ENCODE measurements at regions not wholly inside any gene's neighbourhood (a gene's known extent, or its start where the extent isn't known, plus 50 kb on each side); places are given as distances from the start of the nearest gene placed in this dataset.
"Not testable (repeated sequence)": the region's sequence is repeated elsewhere in the genome, so short reads cannot be mapped to it uniquely, and the experiment has no call there.

DNA sequence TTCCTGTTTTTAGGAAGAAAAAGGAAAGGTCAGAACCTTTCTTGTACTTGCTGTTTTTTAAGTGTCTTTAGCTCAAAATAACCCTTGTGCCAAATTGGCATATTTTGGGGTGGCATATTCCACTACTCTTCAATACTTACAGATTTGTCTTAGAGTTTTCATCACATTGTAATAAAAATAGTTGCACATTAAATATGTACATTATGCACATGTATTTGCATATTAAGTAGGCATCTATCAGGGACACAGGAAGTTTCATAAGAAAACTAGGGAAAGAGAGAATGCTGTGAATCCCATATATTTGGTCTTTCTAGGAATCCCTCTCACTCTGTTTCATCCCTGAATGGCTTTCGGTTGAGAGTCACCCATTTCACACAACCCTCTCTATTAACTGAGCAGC is 139.6 kb downstream of the LARP7 start:
- DNase-seq, result no peak

DNA sequence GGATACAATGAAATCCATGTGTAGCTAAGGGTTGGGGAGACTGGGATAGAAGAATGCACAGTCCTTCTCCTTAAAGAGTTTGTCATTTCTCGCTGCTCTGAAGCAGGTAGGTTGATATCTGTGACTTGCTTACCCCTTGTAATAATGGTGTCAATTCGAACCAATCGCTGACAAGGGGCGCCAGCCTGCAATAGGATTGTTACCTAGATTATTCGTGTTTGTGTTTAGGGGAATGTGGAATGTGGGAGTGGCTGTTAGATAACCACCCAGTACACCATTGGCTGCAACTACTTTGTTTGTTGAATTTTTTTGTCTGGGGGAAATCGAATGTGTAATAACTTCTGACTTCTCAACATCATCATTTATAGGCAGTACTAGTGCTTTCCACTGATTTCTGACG is 141.6 kb downstream of the LARP7 start:
- DNase-seq, result no peak

DNA sequence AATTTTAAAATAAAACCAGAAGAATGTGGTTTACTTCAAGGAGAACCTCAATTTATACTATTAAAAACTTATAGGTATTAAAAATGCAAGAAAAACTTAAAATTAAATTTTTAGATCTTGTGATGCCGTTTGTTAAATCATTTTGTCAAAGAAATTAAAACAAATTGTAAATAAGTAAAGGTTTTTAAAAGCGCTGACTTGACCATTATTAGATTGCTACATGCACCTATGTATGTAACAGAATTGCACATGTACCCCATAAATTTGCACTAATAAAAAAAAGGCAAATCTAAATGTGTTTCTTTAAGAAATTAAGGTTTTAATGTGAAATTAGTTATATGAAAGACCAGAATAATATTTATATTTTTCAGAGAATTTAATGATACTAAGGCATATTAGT is 156.1 kb downstream of the LARP7 start:
- no peak for DNase-seq

DNA sequence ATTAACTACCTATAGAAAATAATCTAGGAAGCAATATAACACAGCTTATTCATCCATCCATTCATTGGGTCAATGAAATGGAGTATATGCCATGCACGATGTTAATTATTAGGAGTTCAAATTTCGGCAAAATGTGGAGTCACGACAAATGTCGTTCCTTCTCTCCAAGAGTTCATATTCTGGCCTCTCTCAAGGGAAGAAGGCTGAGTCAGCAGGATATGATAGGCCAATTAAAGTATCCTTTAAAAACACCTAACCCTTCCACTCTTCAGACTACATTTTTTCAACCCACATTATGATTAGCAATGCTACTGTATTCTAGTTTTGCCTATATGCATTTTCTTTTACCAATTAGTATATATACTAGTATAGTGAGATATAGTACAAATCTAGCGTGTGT is 163.1 kb downstream of the LARP7 start:
- DNase-seq, result no peak

DNA sequence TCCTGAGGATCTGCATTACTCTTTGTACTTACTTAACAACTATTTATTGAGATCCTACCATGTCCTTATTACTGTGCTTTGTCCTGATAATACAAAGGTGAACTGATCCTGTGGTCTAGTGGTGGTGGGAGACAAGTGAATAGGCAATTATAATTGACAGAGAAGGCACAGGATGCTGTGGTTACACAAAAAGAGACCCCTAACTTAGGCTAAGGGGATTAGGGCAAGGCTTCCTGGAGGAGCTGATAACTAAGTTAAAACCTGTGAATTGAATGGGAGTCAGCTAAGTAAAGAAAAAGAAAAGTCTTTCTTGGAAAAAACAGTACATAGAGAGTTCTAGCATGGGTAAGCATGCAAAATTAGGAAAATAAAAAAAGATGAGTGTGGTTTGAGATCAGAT is 164.4 kb downstream of the LARP7 start:
- DNase-seq, result no peak

DNA sequence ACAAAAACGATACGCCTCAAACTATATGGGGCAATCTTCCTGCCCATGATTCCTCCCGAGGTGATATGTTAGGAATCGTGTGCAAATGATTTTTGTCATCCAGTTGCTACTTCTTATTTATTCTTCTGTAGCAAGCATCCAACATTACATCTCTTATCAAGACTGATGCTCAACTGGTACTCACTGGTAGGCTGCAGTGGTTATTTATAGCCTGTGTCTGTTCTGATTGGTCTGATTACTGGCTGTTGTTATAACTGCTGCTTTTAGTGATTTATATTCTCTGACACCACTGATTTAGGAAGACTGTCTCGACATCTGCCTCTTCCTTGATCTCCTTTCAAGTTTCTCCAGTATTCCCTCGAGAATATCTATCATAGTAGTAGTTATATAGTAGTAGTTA is 165.8 kb downstream of the LARP7 start:
- no peak for DNase-seq

DNA sequence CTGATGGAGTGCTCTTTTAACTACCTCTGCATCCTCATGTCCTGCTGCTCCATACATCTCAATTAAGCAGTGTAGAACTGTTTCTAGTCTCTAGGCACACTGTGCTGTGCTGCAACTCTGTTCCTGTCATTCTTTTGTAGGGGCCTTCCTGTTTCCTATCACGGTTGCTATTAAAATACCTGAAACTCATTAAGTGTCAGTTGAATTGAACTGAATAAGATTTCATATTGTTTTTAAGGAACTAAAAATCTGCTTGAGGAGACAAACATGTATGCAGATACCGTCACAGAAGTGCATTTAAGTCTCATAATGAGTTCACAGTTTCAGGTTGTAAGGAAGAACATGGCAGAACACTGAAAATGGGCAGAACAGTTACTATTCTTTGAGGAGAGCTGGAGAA is 170.1 kb downstream of the LARP7 start:
- DNase-seq, result no peak

DNA sequence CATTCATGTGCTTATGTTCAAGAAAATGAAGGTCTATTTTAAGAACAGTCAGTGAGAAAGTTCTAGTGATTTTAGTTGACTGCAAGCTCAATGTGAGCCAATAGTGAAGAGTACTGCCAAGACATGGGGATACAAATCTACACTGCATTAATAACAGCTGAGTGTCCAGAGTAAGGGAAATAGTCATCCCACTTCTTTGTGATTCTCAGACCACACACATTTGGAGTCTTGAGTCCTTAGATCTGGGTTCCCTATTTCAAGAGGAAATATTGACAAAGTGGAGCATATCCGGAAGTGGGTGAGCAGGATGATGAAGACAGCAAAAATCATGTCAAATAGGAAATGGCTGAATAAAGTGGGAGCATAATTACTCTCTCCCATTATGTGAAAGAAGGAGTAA is 171.1 kb downstream of the LARP7 start:
- no peak for DNase-seq

DNA sequence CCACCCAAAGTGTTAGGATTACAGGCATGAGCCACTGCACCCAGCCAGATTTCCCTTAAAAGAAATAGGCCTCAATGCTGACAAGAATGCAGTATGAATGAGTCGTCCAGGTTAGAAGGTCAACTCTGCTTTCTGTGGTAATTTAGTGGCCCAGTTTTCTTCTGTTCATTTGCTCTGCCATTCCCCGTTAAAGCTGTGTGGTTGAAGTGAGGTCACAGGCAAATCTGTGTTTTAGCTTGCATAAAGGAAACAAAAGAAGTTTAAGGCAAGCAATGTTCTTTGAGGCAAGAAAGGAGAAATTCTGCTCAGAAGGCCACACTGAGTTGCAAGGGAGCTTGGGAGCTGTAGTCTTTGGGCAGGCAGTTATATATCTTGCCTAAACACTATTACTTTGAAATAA is 176.8 kb downstream of the LARP7 start:
- no peak for DNase-seq

DNA sequence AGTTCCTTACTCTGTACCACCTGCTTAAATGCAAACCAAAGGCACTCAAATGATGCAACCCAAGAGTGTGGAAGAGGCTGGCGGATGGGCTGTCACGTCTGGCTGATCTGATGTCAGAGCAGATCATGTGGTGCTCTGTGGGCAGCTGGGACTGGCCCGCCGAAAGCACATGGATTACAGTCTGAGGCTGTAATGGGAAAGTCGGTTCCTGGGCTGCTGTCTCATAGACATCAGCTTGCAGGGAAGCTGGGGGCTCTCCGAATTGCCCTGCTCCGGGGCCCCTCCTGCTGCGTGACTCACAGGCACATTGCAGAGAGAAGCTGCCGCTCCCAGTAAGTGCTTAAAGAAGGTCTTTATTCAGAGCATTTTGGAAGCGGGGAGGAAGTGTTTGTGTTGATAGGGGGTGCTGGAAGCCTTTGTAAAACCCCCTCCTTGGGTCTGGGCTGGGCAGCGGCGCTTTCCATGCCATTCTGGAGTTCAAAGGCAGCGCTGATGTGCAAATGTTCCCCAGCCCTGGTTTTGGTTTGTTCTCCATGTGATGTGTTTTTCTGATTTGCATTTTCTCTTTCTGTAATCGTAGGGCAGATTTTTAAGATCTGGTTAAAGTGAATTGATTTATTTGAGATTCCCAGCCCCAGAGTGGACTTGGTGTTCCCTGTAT is 181.1 kb downstream of the LARP7 start:
- no peak for DNase-seq

DNA sequence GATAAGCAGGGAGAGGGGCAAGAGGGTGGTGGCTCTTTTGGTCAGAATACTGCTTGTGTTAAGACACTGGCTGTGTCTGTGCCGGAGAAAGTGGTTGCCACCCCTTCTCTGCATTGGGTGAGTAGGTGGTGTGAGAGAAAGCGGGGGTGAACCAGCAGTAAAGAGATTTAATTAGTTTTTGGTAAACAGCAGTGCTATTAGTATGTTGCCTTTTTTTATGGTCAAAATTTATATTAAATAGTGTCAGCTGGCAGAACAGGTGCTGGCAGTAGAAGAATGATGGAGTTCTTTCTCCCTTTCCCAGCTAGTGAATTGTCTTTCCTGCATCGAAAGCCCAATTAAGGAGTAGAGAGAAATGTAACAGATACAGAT is 181.6 kb downstream of the LARP7 start:
- DNase-seq, result no peak

DNA sequence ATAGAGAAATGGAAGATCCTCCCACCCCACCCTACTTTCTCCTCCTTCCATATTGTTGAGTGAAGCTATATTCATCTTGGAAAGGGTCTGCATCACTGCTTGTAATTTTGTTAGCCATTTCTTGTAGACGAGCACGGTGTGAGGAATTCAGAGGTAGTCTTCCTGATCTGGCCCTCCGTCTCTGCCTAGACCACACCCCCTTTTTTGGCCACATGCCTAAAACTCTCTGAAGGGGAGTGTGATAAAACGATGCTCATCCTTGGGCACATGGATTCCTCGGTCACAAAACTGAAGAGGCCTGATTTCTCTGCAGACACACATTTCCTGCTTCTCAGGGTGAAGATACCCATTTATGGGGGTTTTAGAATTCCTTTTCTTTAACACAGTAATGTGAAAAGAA is 182.8 kb downstream of the LARP7 start:
- no peak for DNase-seq

DNA sequence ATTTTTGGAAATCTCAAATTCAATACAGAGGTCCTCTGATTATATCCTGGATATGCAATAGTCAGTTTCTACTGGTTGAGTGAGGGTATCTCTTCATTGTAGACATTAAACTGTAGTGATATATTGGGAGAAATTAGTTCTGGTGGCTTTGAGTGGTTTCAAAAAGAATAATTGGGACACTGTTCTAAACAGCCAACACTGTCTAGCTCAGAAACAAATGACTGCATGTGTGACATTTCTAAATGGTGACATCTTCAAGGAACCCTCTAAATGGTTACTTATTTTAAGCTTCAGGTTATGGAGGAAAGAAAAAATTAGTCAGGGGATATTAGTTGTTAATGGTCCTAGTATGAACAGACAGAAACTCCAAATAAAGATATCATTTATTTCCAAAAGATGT is 186.2 kb downstream of the LARP7 start:
- DNase-seq, result no peak

DNA sequence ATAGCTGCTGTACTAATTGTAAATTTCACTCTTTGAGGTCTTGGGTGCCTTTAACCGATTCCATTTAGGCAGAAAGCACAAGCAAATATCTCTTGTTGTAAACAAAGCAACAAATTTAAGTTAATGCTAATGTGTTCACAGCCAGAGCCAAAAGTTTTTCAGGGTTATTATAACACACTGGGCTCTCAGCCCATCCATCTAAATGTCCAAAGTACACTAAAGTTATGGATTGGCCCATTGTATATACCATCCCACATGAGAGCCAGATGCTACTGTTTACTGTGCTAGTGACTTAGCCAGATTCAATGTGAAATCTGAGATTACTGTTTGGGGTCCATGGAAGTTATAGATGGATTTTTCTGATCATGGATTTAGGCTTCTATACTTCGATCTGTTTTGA is 186.7 kb downstream of the LARP7 start:
- DNase-seq, result no peak

DNA sequence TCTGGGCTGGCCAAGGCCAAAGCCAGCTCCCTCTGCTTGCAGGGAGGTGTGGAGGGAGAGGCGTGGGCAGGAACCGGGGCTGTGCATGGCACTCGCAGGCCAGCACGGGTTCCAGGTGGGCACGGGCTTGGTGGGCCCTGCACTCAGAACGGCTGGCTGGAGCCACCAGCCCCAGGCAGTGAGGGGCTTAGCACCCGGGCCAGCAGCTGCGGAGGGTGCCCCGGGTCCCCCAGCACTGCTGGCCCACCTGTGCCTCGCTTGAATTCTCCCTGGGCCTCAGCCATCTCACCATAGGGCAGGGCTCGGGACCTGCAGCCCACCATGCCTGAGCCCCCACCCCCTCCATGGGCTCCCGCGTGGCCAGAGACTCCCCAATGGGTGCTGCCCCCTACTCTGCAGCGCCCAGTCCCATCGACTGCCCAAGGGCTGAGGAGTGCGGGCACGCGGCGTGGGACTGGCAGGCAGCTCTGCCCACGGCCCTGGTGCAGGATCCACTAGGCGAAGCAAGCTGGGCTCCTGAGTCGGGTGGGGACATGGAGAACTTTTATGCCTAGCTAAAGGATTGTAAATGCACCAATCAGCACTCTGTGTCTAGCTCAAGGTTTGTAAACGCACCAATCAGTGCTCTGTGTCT is 193.9 kb downstream of the LARP7 start:
- DNase-seq, result no peak

DNA sequence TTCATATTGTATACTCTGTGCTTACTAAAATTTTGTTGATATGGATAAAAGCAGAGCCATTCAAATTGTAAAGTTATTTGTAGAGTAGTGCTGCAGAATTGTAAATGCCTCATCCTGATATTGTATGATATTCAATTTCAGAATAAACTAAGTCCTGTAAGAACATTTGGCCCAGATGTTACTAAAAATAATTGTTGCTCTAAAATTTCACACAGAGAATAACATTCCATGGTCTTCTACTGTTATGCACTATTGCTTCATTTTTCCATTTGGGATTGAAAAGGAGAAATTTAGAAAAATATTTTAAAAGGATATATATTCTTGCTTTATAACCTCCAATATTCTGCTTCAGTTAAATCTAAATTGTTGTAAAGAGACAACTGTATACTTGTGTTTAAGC is 195.6 kb downstream of the LARP7 start:
- no peak for DNase-seq

DNA sequence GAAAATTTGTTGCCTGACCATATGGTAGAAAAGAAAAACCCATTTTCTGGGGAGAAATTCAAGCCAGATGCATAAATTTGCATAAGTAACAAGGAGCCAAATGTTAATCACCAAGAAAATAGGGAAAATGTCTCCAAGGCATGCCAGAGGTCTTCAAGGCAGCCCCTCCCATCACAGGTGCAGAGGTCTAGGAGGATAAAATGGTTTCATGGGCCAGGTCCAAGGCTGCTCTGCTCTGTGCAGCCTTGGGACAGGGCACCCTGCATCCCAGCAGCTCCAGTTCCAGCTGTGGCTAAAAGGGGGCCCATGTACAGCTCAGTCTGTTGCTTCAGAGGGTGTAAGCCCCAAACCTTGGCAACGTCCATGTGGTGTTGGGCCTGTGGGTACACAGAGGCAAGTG is 200.0 kb downstream of the LARP7 start:
- DNase-seq, result no peak

DNA sequence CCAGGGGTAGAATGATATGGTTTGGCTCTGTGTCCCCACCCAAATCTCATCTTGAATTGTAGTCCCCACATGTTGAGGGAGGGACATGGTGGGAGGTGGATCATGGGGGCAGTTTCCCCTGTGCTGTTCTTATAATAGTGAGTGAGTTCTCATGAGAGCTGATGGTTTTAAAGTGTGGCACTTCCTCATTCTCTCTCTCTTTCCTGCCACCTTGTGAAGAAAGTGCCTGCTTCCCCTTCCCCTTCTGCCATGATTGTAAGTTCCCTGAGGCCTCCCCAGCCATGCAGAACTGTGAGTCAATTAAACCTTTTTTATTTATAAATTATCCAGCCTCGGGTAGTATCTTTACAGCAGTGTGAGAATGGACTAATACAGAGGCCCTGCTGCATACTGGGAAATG is 201.1 kb downstream of the LARP7 start:
- not testable (repeated sequence) for DNase-seq

DNA sequence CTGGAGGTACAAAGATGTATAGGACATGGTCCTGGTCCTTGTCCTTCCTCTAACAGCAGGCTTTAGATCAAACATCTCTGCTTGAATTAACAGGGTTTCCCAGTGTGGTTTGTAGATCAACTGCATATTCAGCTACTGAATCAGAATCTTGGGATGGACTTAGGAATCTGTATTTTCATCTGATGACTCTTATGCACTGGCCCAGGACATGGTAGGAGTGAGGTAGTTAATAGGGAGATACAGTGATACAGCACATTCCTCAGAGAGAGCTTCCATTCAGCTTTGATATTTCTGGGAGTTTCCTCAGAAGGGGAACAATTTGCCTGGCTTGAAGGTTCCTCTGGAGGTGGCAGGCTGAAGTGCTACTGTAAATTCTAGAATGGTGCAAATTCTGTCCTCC is 203.1 kb downstream of the LARP7 start:
- no peak for DNase-seq

DNA sequence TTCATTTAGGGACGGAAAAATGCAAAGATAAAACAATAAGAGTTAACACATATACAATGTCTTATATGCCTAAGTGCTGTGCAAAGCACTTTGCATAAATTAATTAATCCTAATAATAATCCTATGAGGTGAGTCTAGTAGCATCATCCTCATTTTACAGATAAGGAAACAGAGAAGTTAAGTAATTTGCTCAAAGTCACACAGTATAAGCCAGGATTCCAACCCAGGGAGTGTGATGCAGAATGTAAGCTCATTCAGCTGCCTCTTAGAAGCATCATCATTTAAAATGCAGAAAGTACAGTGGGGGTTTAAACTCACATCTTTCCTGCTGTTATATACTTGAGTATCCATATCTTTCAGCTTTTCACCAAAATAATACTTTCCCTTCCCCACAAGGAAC is 203.7 kb downstream of the LARP7 start:
- DNase-seq, result no peak

DNA sequence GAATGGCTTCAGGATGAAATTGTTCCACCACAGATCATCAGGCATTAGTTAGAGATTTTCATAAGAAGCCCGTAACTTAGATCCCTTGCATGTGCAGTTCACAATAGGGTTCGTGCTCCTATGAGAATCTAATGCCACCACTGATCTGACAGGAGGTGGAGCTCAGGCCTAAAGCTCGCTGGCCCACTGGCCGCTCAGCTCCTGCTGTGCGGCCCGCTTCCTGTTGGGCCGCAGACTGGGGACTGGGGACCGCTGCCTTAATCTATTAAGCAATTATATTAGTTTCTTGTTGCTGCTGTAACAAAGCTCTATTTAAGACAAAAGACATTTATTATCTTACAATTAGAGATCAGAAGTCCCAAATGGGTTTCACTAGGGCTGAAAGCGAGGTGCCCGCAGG is 205.6 kb downstream of the LARP7 start:
- DNase-seq, result no peak

DNA sequence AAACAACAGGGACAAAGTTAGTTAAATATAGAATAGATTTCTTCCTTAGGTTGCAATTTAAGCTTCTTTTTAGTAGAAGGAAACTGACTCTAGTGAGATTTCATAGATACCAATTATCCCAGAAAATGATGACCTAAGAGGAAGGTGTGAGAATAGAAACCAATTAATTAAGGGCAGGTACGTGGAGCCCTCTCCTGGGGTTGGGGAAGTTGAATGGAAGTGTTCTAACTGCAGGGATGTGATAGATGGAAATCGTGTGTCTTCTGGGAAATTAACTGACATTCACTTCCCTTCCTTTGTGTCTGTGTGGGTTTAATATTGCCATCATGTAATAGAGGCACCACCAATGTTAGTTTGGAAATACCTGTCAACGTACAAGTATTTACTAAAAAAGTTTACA is 204.1 kb upstream of the ANK2 start:
- no peak for DNase-seq

DNA sequence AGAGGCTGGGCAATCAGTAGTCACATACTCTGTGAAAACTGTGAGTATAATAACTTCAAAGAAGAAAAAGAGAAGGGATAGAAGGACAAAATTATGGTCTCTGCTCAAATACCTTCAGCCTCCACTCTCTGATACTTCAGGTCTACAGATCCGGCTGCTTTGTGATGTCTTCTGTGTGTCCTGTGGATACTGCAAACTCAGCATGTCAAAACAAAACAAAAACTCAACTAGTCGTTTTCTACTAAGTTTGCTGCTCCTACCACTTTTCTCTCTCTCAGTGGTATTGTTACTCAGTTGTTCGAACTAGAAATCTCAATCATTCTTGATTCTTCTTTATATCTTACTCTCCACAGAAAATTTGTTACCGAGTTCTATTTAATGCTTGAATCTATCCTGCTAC is 202.4 kb upstream of the ANK2 start:
- DNase-seq, result no peak

DNA sequence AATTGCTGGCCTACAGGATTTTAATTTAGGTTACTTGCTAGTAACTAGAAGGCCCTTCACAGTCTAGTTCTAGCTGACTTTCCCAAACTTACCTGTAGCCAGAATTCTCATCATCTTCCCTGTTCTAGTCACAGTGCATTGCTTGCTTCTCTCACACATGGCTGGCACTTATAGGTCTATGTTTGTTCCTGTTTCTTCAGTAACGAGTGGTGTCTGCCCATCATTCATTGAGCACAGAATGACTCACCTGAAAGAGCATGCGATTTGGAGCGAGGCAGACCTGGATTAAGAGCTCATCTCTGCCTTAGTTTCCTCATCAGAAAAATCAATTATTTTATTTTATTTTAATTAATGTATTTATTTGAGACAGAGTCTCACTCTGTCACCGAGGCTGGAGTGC is 201.7 kb upstream of the ANK2 start:
- no peak for DNase-seq

DNA sequence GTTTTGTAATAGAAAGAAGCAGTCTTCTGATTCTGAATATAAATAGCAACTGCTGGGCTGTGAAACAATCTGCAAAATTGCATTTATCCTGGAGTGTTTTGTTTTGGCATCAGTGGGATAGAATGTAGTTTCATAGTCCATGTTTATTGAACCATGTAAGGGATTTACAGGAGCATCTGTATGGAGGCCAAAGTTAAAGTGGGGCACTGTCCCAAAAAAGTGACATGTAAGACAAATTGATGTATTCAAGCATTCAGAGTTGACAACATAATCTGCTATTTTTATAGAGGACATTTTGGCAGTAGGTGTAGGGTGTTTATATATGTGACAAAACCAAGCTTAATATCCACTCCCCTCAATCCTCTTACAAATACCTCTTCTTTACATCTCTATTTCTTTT is 200.5 kb upstream of the ANK2 start:
- DNase-seq, result no peak

DNA sequence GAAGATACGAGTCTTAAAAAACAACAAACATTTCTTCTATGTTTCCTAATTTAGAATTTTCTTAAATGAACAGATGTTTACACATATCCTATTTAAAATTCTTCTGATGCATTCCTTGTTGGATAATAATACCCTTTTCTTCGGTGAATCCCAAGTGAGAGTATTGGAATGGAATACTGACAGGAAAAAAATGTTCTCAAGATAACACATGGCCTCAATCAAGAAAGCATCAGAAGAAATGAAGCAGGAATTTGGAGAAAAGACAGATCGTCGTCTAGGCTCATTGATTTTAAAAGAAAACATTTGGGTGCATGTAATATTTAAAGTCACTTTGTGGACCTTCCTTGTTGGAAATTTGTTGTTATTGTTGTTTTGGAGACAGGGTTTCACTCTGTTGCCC is 196.9 kb upstream of the ANK2 start:
- DNase-seq, result no peak
